GM12865 (cell line): ENCODE measurements at regions not wholly inside any gene's neighbourhood (a gene's known extent, or its start where the extent isn't known, plus 50 kb on each side); places are given as distances from the start of the nearest gene placed in this dataset.
A peak's percentile ranks its signal among the peaks of the same experiment; 100 is the strongest.
"Not testable (repeated sequence)": the region's sequence is repeated elsewhere in the genome, so short reads cannot be mapped to it uniquely, and the experiment has no call there.

Experiments
- DNase-seq: peaks from one replicate; pipeline ENCODE4 v3.0.0; 2010; ENCODE audit warnings: low read depth
- H3K4me3 ChIP-seq: 2 replicates; pipeline ENCODE4 v1.5.1; 2011; ENCODE audit warnings: mild to moderate bottlenecking, low read depth, low read length, control low read depth
- TF ChIP-seq, protein P1 (sequence below): IDR thresholded peaks from 2 replicates; pipeline ENCODE4 v1.5.1; 2011; ENCODE audit warnings: low read length, control low read depth, low read depth, inconsistent platforms; ENCODE audit not compliant: insufficient read depth; ENCODE audit errors: missing control alignments

DNA sequence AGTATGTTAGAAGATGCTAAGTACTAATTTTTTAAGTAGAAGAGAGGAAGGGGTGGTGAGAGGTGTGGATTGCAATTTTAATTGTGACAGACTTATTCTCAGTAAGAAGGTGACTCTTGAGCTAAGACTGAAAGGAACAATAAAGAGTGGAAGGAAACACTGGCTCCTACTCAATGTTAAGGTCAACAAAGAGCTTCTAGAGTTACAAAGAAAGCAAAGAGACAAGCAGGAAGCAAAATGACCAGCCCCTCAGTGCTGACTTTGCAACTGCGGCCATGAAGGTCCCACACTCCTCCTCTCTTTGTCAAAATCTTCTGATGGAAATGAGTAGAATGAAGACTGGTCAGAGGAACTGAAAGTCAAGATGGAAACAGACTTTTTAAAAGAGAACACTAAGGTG lies 79.9 kb upstream of the FOXI2 start:
- TF ChIP-seq, protein P1, sequence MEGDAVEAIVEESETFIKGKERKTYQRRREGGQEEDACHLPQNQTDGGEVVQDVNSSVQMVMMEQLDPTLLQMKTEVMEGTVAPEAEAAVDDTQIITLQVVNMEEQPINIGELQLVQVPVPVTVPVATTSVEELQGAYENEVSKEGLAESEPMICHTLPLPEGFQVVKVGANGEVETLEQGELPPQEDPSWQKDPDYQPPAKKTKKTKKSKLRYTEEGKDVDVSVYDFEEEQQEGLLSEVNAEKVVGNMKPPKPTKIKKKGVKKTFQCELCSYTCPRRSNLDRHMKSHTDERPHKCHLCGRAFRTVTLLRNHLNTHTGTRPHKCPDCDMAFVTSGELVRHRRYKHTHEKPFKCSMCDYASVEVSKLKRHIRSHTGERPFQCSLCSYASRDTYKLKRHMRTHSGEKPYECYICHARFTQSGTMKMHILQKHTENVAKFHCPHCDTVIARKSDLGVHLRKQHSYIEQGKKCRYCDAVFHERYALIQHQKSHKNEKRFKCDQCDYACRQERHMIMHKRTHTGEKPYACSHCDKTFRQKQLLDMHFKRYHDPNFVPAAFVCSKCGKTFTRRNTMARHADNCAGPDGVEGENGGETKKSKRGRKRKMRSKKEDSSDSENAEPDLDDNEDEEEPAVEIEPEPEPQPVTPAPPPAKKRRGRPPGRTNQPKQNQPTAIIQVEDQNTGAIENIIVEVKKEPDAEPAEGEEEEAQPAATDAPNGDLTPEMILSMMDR, result no peak

GRCh38 chr10:127676430-127676829 lies 60.6 kb upstream of the FOXI2 start:
- H3K4me3 ChIP-seq, DNase-seq: not testable (repeated sequence)

More for the DNA sequence above, 79.9 kb upstream of the FOXI2 start:
- H3K4me3 ChIP-seq, result no peak overlapping the region
- no peak for DNase-seq

- TF ChIP-seq, protein P1, result no peak
- no peak overlapping the region for H3K4me3 ChIP-seq
- DNase-seq, result no peak
Measured at GRCh38 chr10:127678091-127678490, 58.9 kb upstream of the FOXI2 start.

DNA sequence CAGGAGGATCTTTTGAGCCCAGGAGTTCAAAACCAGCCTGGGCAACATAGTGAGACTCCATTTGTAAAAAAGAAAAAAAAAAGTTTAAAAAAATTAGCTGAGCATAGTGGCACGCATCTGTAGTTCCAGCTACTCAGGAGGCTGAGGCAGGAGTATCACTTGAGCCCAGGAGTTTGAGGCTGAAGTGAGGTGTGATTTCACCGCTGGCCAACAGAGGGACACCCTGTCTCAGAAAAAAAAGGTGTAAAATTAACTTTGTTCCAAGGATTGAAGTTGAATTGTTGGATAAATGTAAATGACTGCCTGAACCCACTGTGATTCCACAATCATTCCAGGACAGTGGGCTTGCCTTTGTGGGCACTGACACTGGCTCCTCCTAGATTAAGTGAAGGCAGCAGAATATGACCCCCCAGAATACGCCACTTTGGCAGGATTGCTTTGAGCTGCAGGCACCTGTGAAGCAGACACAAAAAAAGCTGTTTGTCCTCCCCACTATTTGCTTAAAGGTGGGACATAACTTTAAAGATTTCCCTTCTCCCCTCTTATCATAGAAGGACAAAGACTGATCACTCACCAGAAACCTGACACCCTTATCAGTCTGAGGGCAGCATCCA lies 57.2 kb upstream of the FOXI2 start:
- TF ChIP-seq, protein P1, result peak; percentile 24
- no peak for DNase-seq
- H3K4me3 ChIP-seq, result no peak overlapping the region
